Fibroblast of pulmonary artery (primary cell): ENCODE measurements at regions not wholly inside any gene's neighbourhood (a gene's known extent, or its start where the extent isn't known, plus 50 kb on each side); places are given as distances from the start of the nearest gene placed in this dataset.

ENCODE experiments used
- DNase-seq: peaks from one replicate; pipeline ENCODE4 v3.0.0-alpha.2; 2010; ENCODE audit warnings: low read depth
- H3K4me3 ChIP-seq: replicated peaks from 2 replicates; pipeline ENCODE4 v1.5.1; 2011; ENCODE audit warnings: low read depth, mild to moderate bottlenecking, control low read depth, low read length, moderate library complexity
- TF ChIP-seq, protein P1 (sequence below): IDR thresholded peaks from 2 replicates; pipeline ENCODE4 v1.5.1; 2011; ENCODE audit warnings: mild to moderate bottlenecking, control low read depth, low read length, inconsistent platforms; ENCODE audit errors: missing control alignments

- TF ChIP-seq, protein P1, sequence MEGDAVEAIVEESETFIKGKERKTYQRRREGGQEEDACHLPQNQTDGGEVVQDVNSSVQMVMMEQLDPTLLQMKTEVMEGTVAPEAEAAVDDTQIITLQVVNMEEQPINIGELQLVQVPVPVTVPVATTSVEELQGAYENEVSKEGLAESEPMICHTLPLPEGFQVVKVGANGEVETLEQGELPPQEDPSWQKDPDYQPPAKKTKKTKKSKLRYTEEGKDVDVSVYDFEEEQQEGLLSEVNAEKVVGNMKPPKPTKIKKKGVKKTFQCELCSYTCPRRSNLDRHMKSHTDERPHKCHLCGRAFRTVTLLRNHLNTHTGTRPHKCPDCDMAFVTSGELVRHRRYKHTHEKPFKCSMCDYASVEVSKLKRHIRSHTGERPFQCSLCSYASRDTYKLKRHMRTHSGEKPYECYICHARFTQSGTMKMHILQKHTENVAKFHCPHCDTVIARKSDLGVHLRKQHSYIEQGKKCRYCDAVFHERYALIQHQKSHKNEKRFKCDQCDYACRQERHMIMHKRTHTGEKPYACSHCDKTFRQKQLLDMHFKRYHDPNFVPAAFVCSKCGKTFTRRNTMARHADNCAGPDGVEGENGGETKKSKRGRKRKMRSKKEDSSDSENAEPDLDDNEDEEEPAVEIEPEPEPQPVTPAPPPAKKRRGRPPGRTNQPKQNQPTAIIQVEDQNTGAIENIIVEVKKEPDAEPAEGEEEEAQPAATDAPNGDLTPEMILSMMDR = no peak
Measured at GRCh38 chr1:98075626-98076025, 154.8 kb upstream of the DPYD start.

GRCh38 chr1:98073823-98074222 lies 153.0 kb upstream of the DPYD start:
- H3K4me3 ChIP-seq = no peak overlapping the region
- TF ChIP-seq, protein P1 = no peak
- no peak for DNase-seq

More at GRCh38 chr1:98075626-98076025, 154.8 kb upstream of the DPYD start:
- no peak for DNase-seq
- no peak overlapping the region for H3K4me3 ChIP-seq

- no peak overlapping the region for H3K4me3 ChIP-seq
- DNase-seq = no peak
- TF ChIP-seq, protein P1 = no peak
Measured at GRCh38 chr1:98073106-98073505, 152.3 kb upstream of the DPYD start.

GRCh38 chr1:98072047-98072446 lies 151.2 kb upstream of the DPYD start:
- no peak overlapping the region for H3K4me3 ChIP-seq
- no peak for DNase-seq
- TF ChIP-seq, protein P1 = no peak

- TF ChIP-seq, protein P1 = no peak
- no peak for DNase-seq
Measured at GRCh38 chr1:98068016-98068415, 147.2 kb upstream of the DPYD start.

DNA sequence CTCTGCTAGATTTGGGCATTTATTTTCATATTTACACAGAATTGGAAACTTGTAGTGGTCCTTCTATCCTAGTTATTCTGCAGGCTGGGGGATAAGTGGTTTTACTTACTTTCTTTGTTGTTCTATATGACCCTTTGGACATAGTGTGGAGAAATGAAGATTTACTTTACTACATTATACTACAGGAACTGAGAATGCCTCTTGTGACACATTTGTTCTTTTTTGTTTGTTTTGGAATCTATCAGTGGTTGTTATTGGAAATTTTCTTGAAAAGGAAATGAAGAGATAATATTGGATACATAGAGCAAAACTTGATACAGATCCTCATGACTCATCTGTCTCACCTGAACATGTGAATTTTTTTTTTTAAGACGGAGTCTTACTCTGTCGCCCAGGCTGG lies 146.1 kb upstream of the DPYD start:
- TF ChIP-seq, protein P1 = no peak
- no peak overlapping the region for H3K4me3 ChIP-seq
- no peak for DNase-seq

More at GRCh38 chr1:98068016-98068415, 147.2 kb upstream of the DPYD start:
- no peak overlapping the region for H3K4me3 ChIP-seq

- TF ChIP-seq, protein P1 = no peak
- H3K4me3 ChIP-seq = no peak overlapping the region
- no peak for DNase-seq
Measured at GRCh38 chr1:98059620-98060019, 138.8 kb upstream of the DPYD start.
